Hepatocyte (in vitro differentiated cells): ENCODE measurements at regions not wholly inside any gene's neighbourhood (a gene's known extent, or its start where the extent isn't known, plus 50 kb on each side); places are given as distances from the start of the nearest gene placed in this dataset.

ENCODE experiments used
- CTCF ChIP-seq: fragments of 200-600 bp; sonication (generic); IDR thresholded peaks from 2 replicates; pipeline ENCODE4 v1.5.1; 2016; ENCODE audit warnings: antibody characterized with exemption, mild to moderate bottlenecking; ENCODE audit not compliant: poor library complexity
- EZH2 ChIP-seq: fragments of 200-600 bp; sonication (generic); IDR thresholded peaks from 2 replicates; pipeline ENCODE4 v1.6.1; 2016; ENCODE audit warnings: antibody characterized with exemption, mild to moderate bottlenecking, borderline replicate concordance

GRCh38 chr1:200490183-200490582 lies 80.3 kb upstream of the ZNF281 start:
- TF ChIP-seq CTCF (no peak), EZH2 (no peak)
